HK-2 (cell line): ENCODE measurements at regions not wholly inside any gene's neighbourhood (a gene's known extent, or its start where the extent isn't known, plus 50 kb on each side); places are given as distances from the start of the nearest gene placed in this dataset.

Experiments used
- DNase-seq: peaks from one replicate; pipeline ENCODE4 v3.0.0-alpha.2; 2018; ENCODE audit not compliant: unreplicated experiment

GRCh38 chr4:137677863-137678262 is 145.6 kb upstream of the PCDH18 start:
- no peak for DNase-seq

- no peak for DNase-seq
These were observed 144.2 kb upstream of the PCDH18 start for GRCh38 chr4:137676357-137676998.

GRCh38 chr4:137674066-137674465 is 141.8 kb upstream of the PCDH18 start:
- no peak for DNase-seq

- DNase-seq = no peak
These were observed 136.7 kb upstream of the PCDH18 start for GRCh38 chr4:137668885-137669545.

GRCh38 chr4:137664416-137664815 is 132.1 kb upstream of the PCDH18 start:
- no peak for DNase-seq

GRCh38 chr4:137664046-137664387 is 131.7 kb upstream of the PCDH18 start:
- no peak for DNase-seq

GRCh38 chr4:137663251-137664045 is 131.2 kb upstream of the PCDH18 start:
- DNase-seq = no peak

GRCh38 chr4:137661693-137662092 is 129.4 kb upstream of the PCDH18 start:
- DNase-seq = no peak

- DNase-seq = no peak
These were observed 127.9 kb upstream of the PCDH18 start for GRCh38 chr4:137660211-137660610.

- DNase-seq = no peak
These were observed 127.1 kb upstream of the PCDH18 start for GRCh38 chr4:137659431-137659830.

GRCh38 chr4:137656661-137657060 is 124.4 kb upstream of the PCDH18 start:
- DNase-seq = no peak

GRCh38 chr4:137655302-137655701 is 123.0 kb upstream of the PCDH18 start:
- DNase-seq = no peak

- DNase-seq = peak; percentile 49
These were observed 118.8 kb upstream of the PCDH18 start for GRCh38 chr4:137651128-137651527.

GRCh38 chr4:137649711-137650450 is 117.6 kb upstream of the PCDH18 start:
- no peak for DNase-seq

- DNase-seq = no peak
These were observed 116.2 kb upstream of the PCDH18 start for GRCh38 chr4:137648531-137648930.

GRCh38 chr4:137647375-137647774 is 115.1 kb upstream of the PCDH18 start:
- DNase-seq = no peak

GRCh38 chr4:137644201-137644600 is 111.9 kb upstream of the PCDH18 start:
- no peak for DNase-seq

- DNase-seq = no peak
These were observed 109.2 kb upstream of the PCDH18 start for GRCh38 chr4:137641544-137641943.

GRCh38 chr4:137640838-137641158 is 108.5 kb upstream of the PCDH18 start:
- no peak for DNase-seq

GRCh38 chr4:137640156-137640837 is 108.0 kb upstream of the PCDH18 start:
- DNase-seq = no peak

GRCh38 chr4:137638934-137639333 is 106.6 kb upstream of the PCDH18 start:
- DNase-seq = no peak

- no peak for DNase-seq
These were observed 103.3 kb upstream of the PCDH18 start for GRCh38 chr4:137635601-137636000.
